Liver (tissue), 3 donors: ENCODE measurements at regions not wholly inside any gene's neighbourhood (a gene's known extent, or its start where the extent isn't known, plus 50 kb on each side); places are given as distances from the start of the nearest gene placed in this dataset.

Experiments used
- ATF3 ChIP-seq: IDR thresholded peaks from 2 replicates; pipeline ENCODE4 v1.6.1; 2016; ENCODE audit warnings: antibody characterized with exemption
- CTCF ChIP-seq: fragments of 150-350 bp; IDR thresholded peaks from 2 replicates; pipeline ENCODE4 v1.5.1; 2017; ENCODE audit warnings: improper control_type of control experiment, low read depth, low read length; ENCODE audit not compliant: missing input control
- GABPA ChIP-seq, 2 donors: IDR thresholded peaks in 1 of 2; conservative IDR thresholded peaks in 1 of 2; 2 replicates each; pipeline ENCODE4 v1.6.1; 2016; ENCODE audit warnings: antibody characterized with exemption in 2 of 2, mild to moderate bottlenecking in 1 of 2, moderate library complexity in 1 of 2
- JUND ChIP-seq, 2 donors: IDR thresholded peaks; 2 replicates each; pipeline ENCODE4 v1.6.1; 2016; ENCODE audit warnings: antibody characterized with exemption in 2 of 2
- MAX ChIP-seq: IDR thresholded peaks from 2 replicates; pipeline ENCODE4 v1.6.1; 2016; ENCODE audit warnings: antibody characterized with exemption
- RAD21 ChIP-seq, 2 donors: IDR thresholded peaks; 2 replicates each; pipeline ENCODE4 v1.6.1; 2016; ENCODE audit warnings: antibody characterized with exemption in 2 of 2, mild to moderate bottlenecking in 2 of 2
- REST ChIP-seq: IDR thresholded peaks from 2 replicates; pipeline ENCODE4 v1.6.1; 2016; ENCODE audit warnings: antibody characterized with exemption, mild to moderate bottlenecking
- RXRA ChIP-seq, 2 donors: IDR thresholded peaks; 2 replicates each; pipeline ENCODE4 v1.6.1; 2017 to 2018; ENCODE audit warnings: antibody characterized with exemption in 2 of 2, mild to moderate bottlenecking in 1 of 2
- SP1 ChIP-seq: IDR thresholded peaks from 2 replicates; pipeline ENCODE4 v1.6.1; 2018; ENCODE audit warnings: antibody characterized with exemption, mild to moderate bottlenecking
- TAF1 ChIP-seq: conservative IDR thresholded peaks from 2 replicates; pipeline ENCODE4 v1.6.1; 2016; ENCODE audit warnings: antibody characterized with exemption, mild to moderate bottlenecking
- YY1 ChIP-seq: IDR thresholded peaks from 2 replicates; pipeline ENCODE4 v1.6.1; 2016; ENCODE audit warnings: antibody characterized with exemption, mild to moderate bottlenecking
- donor health status: healthy.
- donor health status: healthy.

GRCh38 chrY:8058613-8059012, 1147.1 kb upstream of the AMELY start:
- TF ChIP-seq MAX (no peak), CTCF (no peak), GABPA (IDR thresholded peaks at IDR 0.05 in 1 of 2, conservative IDR thresholded peaks at IDR 0.05 in 1 of 2) (no peak), YY1 (no peak), RXRA (IDR thresholded peaks at IDR 0.05) (no peak), REST (no peak), RAD21 (IDR thresholded peaks at IDR 0.05) (no peak), TAF1 (no peak), SP1 (no peak), ATF3 (no peak), JUND (IDR thresholded peaks at IDR 0.05) (no peak)
